PFSK-1 (cell line): ENCODE measurements at regions not wholly inside any gene's neighbourhood (a gene's known extent, or its start where the extent isn't known, plus 50 kb on each side); places are given as distances from the start of the nearest gene placed in this dataset.

Experiments used
- FOXP2 ChIP-seq: optimal IDR thresholded peaks from 2 replicates; pipeline ENCODE3; 2011; ENCODE audit warnings: borderline replicate concordance, control low read depth, inconsistent platforms; ENCODE audit not compliant: insufficient read depth; ENCODE audit errors: extremely low read length, extremely low read depth
- POLR2AphosphoS5 ChIP-seq: IDR thresholded peaks from 2 replicates; pipeline ENCODE4 v1.6.1; 2012; ENCODE audit warnings: low read depth, mild to moderate bottlenecking, control low read depth, low read length, moderate library complexity
- SIN3A ChIP-seq: IDR thresholded peaks from 2 replicates; pipeline ENCODE4 v1.6.1; 2012; ENCODE audit warnings: mild to moderate bottlenecking, low read length, moderate library complexity, borderline replicate concordance; ENCODE audit not compliant: insufficient read depth
- TAF1 ChIP-seq: IDR thresholded peaks from 2 replicates; pipeline ENCODE4 v1.6.1; 2012; ENCODE audit warnings: low read length, control low read depth, borderline replicate concordance; ENCODE audit not compliant: insufficient read depth
- TF ChIP-seq, protein P1 (sequence below), 2 experiments: IDR thresholded peaks; 2 replicates each; pipeline versions ENCODE4 v1.6.1 to v1.8.0; 2011 to 2012; ENCODE audit warnings: low read depth in 2 of 2, low read length in 2 of 2, control low read depth in 1 of 2, inconsistent platforms in 1 of 2, mild to moderate bottlenecking in 1 of 2, moderate library complexity in 1 of 2; ENCODE audit not compliant: insufficient read depth in 1 of 2

DNA sequence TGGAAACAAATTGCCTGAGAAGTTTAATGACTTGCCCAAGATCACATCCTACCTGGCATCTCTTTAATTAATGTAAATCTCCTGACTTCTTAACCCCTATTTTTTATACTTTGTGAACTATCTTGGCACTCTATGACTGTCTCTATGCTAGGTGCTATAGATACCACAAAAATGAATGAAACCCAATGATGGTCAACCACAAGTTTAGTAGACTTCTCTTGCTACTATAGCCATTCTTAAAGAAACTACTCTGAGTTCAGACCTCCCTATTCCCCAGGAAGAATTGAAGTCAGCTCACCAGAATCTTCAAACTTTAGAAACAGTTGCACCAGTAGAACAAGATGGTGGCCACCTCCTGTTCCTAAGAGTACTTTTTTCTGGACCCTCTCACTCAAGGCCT is 191.1 kb downstream of the RSL24D1 start:
- TF ChIP-seq SIN3A = no peak
- no peak for TF ChIP-seq POLR2AphosphoS5
- TF ChIP-seq, protein P1, sequence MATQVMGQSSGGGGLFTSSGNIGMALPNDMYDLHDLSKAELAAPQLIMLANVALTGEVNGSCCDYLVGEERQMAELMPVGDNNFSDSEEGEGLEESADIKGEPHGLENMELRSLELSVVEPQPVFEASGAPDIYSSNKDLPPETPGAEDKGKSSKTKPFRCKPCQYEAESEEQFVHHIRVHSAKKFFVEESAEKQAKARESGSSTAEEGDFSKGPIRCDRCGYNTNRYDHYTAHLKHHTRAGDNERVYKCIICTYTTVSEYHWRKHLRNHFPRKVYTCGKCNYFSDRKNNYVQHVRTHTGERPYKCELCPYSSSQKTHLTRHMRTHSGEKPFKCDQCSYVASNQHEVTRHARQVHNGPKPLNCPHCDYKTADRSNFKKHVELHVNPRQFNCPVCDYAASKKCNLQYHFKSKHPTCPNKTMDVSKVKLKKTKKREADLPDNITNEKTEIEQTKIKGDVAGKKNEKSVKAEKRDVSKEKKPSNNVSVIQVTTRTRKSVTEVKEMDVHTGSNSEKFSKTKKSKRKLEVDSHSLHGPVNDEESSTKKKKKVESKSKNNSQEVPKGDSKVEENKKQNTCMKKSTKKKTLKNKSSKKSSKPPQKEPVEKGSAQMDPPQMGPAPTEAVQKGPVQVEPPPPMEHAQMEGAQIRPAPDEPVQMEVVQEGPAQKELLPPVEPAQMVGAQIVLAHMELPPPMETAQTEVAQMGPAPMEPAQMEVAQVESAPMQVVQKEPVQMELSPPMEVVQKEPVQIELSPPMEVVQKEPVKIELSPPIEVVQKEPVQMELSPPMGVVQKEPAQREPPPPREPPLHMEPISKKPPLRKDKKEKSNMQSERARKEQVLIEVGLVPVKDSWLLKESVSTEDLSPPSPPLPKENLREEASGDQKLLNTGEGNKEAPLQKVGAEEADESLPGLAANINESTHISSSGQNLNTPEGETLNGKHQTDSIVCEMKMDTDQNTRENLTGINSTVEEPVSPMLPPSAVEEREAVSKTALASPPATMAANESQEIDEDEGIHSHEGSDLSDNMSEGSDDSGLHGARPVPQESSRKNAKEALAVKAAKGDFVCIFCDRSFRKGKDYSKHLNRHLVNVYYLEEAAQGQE (IDR thresholded peaks at IDR 0.05; ENCODE audit: insufficient read depth in 1 of 2, low read depth in 2 of 2, low read length in 2 of 2) = no peak
- no peak for TF ChIP-seq FOXP2

- TF ChIP-seq TAF1 (no peak), SIN3A (no peak)
Measured at GRCh38 chr15:55003965-55004873, 192.5 kb downstream of the RSL24D1 start.

GRCh38 chr15:54998661-54999060 is 198.1 kb downstream of the RSL24D1 start:
- TF ChIP-seq FOXP2 = no peak
- TF ChIP-seq, protein P1 (IDR thresholded peaks at IDR 0.05; ENCODE audit: insufficient read depth in 1 of 2, low read depth in 2 of 2, low read length in 2 of 2) = no peak
- no peak for TF ChIP-seq SIN3A
- TF ChIP-seq POLR2AphosphoS5 = no peak
- no peak for TF ChIP-seq TAF1

DNA sequence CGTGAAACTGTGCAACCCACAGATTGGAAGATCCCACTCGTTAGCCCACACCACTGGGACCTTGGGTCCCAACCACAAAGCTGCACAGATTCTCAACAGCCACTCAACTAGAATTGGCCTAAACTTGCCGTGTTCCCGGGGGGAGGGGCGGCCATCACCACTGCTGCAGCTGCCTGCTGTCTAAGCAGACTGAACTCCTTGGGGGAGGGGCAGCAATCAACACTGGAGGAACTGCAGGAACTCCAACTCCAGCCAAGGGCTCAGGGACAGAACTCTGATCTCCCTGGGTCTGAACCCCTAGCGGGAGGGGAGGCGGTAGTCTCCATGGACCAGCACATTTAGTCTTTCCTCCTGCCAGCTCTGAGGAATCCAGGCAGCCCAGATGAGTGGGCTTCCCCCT is 205.9 kb downstream of the RSL24D1 start:
- no peak for TF ChIP-seq FOXP2
- TF ChIP-seq SIN3A = no peak
- TF ChIP-seq, protein P1 (IDR thresholded peaks at IDR 0.05; ENCODE audit: insufficient read depth in 1 of 2, low read depth in 2 of 2, low read length in 2 of 2) = no peak
- no peak for TF ChIP-seq TAF1
- TF ChIP-seq POLR2AphosphoS5 = no peak

GRCh38 chr15:54987881-54988280 is 208.9 kb downstream of the RSL24D1 start:
- TF ChIP-seq TAF1 = no peak
- TF ChIP-seq, protein P1 (IDR thresholded peaks at IDR 0.05; ENCODE audit: insufficient read depth in 1 of 2, low read depth in 2 of 2, low read length in 2 of 2) = no peak
- no peak for TF ChIP-seq POLR2AphosphoS5
- no peak for TF ChIP-seq FOXP2
- no peak for TF ChIP-seq SIN3A
